ENCODE measurements at regions not wholly inside any gene's neighbourhood (a gene's known extent, or its start where the extent isn't known, plus 50 kb on each side); places are given as distances from the start of the nearest gene placed in this dataset.

DNA sequence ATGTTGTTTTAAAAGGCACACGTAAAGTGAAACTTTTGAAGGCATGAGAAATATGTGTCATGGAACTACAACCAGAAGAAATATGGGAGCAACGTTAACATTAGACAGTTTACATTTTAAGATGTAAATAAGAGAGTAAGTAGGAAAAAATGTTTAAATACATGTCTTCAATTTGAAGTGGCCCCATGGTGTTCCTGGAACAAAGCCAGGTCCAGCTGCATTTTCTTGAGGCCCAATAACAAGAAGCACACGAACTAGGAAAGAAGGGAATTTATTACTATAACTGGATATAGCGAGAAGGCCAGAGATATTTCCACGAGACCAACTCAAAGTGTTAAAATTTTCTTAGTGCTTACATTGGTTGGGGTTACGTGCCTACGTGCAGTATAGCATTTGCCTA, 458.1 kb downstream of the KCTD8 start:
- Histone ChIP-seq H2AFZ (ENCODE audit: low read length) (no peak overlapping the region), H3K9ac (ENCODE audit: insufficient read depth, low read depth, low read length) (no peak overlapping the region), H3K9me3 (ENCODE audit: low read length) (no peaks in the 10 kb centered on the region; the same call in 1 of the 2 replicates), H3K36me3 (replicated peaks in 1 of 2; ENCODE audit: control insufficient read depth in 1 of 2, insufficient read depth in 2 of 2, low read length in 2 of 2) (no peaks in the 10 kb centered on the region), H3K4me1 (ENCODE audit: insufficient read depth, low read length) (no peaks in the 10 kb centered on the region), H4K20me1 (ENCODE audit: insufficient read depth, low read length) (no peaks in the 10 kb centered on the region), H3K27me3 (ENCODE audit: control insufficient read depth in 1 of 2, insufficient read depth in 2 of 2, low read length in 2 of 2) (no peaks in the 10 kb centered on the region), H3K79me2 (ENCODE audit: insufficient read depth, low read length) (no peaks in the 10 kb centered on the region), H3K27ac (ENCODE audit: extremely low read length, insufficient read depth, low read length) (no peak overlapping the region), H3K4me2 (ENCODE audit: low read depth, low read length) (no peak overlapping the region), H3K4me3 (replicated peaks in 1 of 3; ENCODE audit: insufficient read depth in 1 of 3, low read depth in 2 of 3, low read length in 3 of 3) (no peak overlapping the region)
- DNase-seq (ENCODE audit: low spot score): no peak
- CTCF ChIA-PET (ENCODE audit: low intra/inter-chr PET ratio, low total read pairs): no interaction called here
- intact Hi-C loops (cut with micrococcal nuclease; ENCODE audit: unreplicated experiment): no loop called here
- TF ChIP-seq ZIK1 (CRISPR knock-in tag; IDR thresholded peaks at IDR 0.05; ENCODE audit: borderline replicate concordance, low read depth) (no peak), KAT7 (CRISPR knock-in tag; IDR thresholded peaks at IDR 0.05; ENCODE audit: borderline replicate concordance) (no peak), ZNF180 (CRISPR knock-in tag; IDR thresholded peaks at IDR 0.05; ENCODE audit: borderline replicate concordance, low read depth) (no peak), SIN3A (IDR thresholded peaks at IDR 0.05; ENCODE audit: borderline replicate concordance, low read depth, low read length) (no peak), ZNF224 (CRISPR knock-in tag; IDR thresholded peaks at IDR 0.05) (no peak), ZNF788 (CRISPR knock-in tag; IDR thresholded peaks at IDR 0.05; ENCODE audit: borderline replicate concordance) (no peak), ZBTB1 (CRISPR knock-in tag; IDR thresholded peaks at IDR 0.05; ENCODE audit: borderline replicate concordance) (no peak), ZNF589 (CRISPR knock-in tag; conservative IDR thresholded peaks at IDR 0.05) (no peak), NONO (IDR thresholded peaks at IDR 0.05) (no peak), NONO (CRISPR knock-in tag; conservative IDR thresholded peaks at IDR 0.05) (no peak), SALL2 (CRISPR knock-in tag; IDR thresholded peaks at IDR 0.05) (no peak), U2AF2 (IDR thresholded peaks at IDR 0.05; ENCODE audit: low read depth, low read length) (no peak), CCDC6 (CRISPR knock-in tag; IDR thresholded peaks at IDR 0.05) (no peak)
- TF ChIP-seq, protein P1, sequence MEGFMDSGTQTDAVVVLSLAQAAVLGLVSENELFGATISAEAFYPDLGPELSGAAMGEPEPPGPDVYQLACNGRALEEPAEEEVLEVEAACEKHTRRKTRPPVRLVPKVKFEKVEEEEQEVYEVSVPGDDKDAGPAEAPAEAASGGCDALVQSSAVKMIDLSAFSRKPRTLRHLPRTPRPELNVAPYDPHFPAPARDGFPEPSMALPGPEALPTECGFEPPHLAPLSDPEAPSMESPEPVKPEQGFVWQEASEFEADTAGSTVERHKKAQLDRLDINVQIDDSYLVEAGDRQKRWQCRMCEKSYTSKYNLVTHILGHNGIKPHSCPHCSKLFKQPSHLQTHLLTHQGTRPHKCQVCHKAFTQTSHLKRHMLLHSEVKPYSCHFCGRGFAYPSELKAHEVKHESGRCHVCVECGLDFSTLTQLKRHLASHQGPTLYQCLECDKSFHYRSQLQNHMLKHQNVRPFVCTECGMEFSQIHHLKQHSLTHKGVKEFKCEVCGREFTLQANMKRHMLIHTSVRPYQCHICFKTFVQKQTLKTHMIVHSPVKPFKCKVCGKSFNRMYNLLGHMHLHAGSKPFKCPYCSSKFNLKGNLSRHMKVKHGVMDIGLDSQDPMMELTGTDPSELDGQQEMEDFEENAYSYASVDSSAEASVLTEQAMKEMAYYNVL (CRISPR knock-in tag; IDR thresholded peaks at IDR 0.05; ENCODE audit: borderline replicate concordance): no peak
- 24% methylated on average over 7 of the region's 7 CpGs for WGBS (ENCODE audit: low lambda C conversion rate)
- POLR2A ChIA-PET: no interaction called here
- in situ Hi-C loops (cut with HindIII; ENCODE audit: extremely low pct_ligation_motif_present, low pct_unique_long_range_greater_than_20kb): no loop called here
- no TSS peak for BruUV-seq (replicated peaks)
- FAIRE-seq: no peak
- ATAC-seq: no peak

Measured in HepG2 (cell line).